ENCODE measurements at regions not wholly inside any gene's neighbourhood (a gene's known extent, or its start where the extent isn't known, plus 50 kb on each side); places are given as distances from the start of the nearest gene placed in this dataset.

DNA sequence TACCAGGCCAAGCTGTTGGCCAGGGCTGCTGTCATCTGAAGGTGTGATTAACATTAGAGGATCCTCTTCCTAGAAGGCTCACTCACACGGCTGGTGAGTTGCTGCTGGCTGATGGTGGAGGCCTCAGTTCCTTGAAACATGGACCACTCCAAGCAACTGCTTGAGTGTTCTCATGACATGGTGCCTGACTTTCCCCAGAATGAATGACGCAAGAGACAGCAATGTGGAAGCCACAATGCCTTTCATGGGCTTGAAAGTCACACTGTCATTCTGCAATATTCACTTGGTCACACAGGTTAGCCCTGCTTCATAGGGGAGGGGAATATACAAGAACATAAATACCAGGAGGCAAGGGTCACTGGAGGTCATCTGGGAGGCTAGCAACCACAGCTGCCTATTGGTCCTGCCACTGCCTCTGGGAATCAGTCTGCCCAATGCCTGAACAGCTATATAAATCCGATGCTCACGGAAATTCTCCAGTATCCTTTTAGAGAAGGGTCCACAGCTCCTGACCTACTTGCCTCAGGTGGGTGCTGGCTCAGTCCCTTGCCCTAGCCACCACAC is 97.1 kb upstream of the MAML3 start:
- no peak for DNase-seq (ENCODE audit: low read depth in 4 of 4, low spot score in 3 of 4)

DNA sequence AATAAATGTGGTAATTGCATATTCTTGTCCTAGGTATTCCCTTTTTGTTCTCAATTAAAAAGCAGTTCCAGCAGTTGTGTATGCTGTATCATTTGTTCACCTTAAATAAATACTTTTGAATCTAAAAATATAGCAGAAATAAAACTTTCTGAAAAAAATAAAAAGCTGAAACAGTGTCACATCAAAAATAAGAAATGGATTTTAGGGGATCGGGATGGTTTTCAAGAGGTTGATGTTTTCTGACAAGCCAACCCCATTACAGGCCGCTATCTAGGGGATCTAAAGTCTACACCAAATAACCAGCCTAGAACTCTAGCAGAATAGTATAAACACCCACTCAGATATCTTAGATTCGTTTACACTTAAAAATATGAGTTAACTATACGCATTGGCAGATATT is 95.4 kb upstream of the MAML3 start:
- DNase-seq (ENCODE audit: low read depth in 4 of 4, low spot score in 3 of 4): no peak

DNA sequence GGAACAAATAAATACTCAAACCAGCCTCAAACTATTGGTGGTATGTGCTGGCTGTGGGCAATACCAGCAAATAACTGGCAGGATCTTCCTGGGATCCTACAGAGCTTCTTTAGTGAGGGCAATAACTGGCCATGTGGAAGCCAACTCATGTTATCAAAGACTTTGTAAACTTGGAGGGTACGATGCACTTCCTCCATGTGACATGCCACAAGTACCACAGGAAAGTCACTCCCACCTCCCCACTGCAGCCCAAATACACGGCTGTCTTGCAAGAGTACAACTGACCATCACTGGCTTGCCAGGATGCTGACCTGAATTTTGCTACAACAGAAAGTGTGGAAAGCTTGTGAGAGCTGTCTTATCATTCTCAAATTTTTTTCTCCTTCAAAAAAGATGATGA is 93.3 kb upstream of the MAML3 start:
- DNase-seq (ENCODE audit: low read depth in 4 of 4, low spot score in 3 of 4): no peak

DNA sequence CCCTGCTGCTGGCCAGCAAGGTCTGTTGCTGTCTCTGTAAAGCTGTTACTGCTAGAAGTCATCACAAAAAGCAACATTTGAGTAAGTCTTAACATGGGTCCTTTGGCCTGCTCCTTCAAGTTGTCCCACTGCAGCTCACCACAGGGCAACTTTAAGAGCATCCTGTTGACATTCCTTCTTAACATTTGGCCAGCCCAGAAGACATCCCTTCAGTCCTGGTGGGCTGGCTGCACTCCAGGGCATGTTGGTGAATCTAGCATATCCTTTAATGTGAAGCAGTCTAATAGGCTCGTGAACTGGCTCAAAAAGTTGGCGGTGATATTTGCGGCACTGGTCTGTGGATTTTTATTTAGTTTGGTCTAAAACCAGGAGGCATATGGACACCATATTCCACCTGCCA is 92.2 kb upstream of the MAML3 start:
- DNase-seq (ENCODE audit: low read depth in 4 of 4, low spot score in 3 of 4): no peak

DNA sequence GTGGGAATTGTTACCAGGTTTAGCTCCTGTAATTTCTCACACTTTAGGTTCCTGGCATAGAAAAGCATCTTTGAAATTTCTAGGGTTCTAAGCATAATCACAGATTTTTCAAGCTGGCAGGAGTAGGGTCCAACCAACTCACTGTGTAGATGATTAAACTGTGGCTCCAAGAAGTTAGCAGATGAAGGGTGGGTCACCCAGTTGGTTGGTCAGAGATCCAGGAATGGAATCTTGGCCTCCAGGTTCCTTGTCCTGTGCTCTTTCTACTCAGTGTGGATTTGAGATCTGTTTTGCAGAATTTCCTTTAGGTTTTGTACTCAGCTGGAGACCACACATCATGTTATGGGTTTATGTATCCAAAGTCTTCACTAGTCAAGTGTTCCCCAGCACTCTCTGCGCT is 90.3 kb upstream of the MAML3 start:
- DNase-seq (ENCODE audit: low read depth in 4 of 4, low spot score in 3 of 4): no peak

DNA sequence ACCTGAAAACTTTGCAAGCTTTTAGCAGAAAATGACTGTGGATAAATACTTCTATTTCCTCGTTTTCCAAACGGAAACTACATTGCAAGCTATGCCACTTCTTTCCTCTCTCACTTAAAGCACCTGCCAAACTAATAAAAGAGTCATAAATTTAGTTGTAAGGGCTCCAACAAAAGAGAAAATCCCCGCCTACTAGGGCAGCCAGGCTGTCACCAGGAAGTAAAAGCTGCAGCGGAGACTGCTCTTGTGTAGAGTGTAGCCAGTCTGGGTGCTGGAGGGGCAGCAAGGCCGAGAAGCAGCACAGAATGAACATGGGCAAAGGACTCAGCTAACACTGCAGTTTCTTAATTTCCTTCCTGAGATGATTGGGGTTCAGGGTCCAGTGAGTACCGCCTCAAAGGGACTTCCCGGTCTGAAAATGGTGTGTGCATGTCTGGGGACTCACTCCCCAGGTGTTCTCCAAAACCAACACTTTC is 89.3 kb upstream of the MAML3 start:
- no peak for DNase-seq (ENCODE audit: low read depth in 4 of 4, low spot score in 3 of 4)

DNA sequence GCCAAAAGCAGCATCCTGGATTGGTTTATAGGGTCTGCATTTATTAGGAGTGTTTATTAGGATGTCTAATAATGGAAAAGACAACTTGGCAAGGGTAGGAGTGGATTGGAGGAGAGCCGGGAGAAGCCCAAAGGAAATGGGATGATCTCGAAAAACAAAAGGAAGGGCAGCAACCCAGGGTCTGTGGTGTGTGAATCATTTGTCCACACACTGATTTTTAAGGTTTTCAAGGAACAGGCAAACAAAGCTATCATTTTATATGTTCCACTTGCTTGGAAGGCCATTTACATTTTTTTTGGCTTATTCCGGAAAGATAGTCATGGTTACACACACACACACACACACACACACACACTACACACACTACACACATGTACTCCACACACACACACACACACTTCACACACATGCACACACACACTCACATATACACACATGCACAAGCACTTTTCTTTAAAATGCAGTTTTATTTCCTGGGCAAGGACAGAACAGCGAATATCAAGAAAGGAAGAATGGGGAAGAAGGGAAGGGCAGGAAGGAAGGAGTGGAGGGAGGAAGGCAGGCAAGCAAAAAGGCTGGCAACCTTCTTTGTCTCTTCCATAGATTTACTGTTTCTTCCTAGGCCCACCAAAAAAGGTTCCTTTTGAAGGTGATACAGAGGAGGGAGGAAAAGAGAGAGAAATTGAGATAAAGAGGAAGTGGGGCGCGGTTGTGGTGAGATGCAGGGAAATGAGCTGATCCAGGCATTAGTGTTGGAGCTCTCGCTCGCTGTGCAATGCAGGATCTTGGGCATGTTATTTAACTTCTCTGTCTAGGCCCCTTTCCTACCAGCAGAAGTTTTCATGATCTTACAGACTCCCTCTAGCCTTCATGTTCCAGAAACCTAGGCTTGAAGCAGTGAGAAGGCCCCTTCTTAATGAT is 88.6 kb upstream of the MAML3 start:
- no peak for DNase-seq (ENCODE audit: low read depth in 4 of 4, low spot score in 3 of 4)

DNA sequence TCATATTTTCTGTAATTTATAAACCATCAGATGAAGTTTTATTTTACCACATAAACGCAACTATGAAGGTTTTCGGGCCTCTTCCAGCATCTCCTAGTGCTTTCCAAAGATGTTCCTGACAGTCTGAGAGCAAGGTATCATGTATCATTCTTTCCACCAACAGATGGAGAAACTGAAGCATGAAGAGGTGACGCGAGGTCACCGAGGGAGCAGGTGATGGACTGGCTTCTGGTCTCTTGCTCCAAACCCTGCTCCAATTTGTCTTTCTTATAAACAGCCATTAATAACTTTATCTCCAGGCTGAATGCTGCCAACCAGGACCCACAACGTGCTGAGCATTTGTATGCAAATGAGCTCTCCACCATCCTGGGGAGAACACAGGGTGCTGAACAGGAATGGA is 86.3 kb upstream of the MAML3 start:
- DNase-seq (ENCODE audit: low read depth in 4 of 4, low spot score in 3 of 4): no peak

DNA sequence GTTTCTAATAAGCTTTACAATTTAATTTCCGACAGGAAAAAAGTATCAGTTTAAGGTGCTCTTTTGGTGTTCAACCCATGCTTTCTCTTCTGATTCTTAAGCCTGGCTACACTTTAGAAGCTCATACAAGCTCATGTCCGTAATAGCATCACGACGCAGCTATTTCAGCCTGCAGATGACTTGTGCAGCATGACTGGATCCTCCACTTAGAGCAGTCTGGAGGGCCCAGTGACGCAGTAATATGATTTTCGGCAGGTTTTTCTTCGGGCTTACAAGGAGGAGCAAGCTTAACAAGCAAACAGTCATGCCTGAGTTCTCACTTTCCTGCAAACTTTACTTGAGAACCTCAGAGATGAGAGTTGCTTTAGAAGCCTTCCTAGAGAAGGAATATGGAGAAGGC is 85.3 kb upstream of the MAML3 start:
- DNase-seq (ENCODE audit: low read depth in 4 of 4, low spot score in 3 of 4): no peak

DNA sequence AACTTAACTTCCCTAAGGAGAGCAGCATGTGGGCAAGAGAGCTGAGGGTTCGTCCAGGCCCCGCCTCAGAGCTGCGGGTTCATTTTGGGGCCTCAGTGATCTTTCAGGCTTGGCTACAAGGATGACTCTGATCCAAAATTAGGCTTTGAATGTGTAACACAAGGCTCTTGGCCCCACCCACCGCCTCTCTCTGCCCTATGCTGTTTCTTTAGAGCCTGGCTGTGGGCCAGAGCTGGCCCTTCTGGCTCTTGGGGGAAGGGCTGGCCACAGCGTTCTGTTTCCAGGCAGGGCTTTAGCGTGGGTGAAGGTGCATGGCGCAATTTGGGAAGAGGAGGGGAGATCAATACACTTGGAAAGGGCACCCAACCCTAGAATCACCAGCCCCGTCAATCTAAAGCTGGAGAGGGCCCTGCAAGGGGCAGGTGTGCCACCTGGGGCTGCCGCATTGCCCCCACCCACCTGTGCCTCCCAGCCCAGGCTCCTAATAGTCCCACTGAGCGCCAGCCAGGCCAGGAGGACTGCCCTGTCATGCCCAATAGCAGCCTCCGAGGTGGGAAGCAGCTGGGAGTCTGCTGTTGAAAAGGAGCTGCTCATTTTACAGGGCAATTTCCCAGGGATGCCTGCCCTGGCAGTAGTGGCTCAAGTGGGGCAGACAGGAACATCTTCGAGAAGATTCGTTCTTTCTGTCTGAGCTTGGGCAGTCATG is 84.5 kb upstream of the MAML3 start:
- no peak for DNase-seq (ENCODE audit: low read depth in 4 of 4, low spot score in 3 of 4)

DNA sequence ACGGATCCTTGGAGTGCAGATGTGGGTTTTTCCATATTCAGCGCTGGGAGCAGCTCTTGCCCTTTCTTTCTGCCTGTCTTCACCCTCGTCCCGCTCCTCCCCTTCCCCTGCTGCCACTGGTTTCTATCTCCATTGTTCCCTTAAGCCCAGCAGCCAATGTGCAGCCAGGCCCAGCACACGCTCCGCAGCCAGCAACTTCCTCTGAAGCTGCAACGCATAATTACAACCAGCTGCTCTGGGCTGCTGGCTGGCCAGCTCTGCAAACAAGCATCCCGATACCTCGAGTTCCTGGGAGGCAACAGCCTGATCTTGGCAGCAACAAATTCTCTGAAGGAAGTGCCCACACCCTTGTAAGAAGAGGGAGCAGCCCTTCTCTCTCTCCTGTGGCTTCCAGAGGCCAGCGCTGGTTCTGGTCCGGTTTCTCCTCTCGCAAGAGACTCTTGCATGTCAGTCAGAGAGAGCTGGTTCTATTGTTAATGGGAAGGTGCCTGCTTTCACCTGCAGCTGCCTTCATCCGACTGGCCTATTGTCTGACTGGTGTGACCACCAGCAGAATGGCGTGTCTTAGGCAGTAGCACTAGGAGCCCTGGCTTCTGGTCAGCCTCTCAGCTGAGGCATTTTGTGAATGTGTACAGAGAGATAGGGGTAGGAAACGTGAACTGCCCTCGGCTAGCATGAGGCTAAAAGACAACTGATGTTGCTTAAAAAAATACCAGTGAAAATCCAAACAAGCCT is 83.8 kb upstream of the MAML3 start:
- peak in 2 of 4 donors; percentile 34 to 60 for DNase-seq (ENCODE audit: low read depth in 4 of 4, low spot score in 3 of 4)

DNA sequence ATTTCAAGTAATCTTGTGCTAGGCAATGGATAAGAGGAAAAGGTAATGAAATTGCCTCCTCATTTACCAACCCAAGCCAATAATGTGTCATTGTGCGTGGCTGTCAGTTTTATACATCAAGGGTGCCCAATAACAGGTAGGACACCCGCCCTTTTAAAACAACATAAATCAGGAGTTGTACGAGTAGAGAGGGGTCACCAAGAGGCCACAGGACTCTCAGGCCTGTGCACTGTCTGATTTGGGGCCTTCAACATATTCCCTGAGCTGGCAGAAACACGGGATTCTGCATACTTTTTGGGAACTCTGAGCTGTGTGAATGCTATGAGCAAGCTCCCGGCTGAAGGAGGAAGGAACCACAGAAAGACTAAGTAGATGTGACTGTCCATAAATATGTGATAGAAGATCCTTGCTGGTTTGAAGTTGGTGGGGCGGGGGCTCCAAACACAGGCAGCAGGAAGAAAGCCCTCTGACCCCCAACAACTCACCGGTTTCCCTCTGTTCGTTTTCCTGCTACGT is 82.7 kb upstream of the MAML3 start:
- DNase-seq (ENCODE audit: low read depth in 4 of 4, low spot score in 3 of 4): no peak

DNA sequence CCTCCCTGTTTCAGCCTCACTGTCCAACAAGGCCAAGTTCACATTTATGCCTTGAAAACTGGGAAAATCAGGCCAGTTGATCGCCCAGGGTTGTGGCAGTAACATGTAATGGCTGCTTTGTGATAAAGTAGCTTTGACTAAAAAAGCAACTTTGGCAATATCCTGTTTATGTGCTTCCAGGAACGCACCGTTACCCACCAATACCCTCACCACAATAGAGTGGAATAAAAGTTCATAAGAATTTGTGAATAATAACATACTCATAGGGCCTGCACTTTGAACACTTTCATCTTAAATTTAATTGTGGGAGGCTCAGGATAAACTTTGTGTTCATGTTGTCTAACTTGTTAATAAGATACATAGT is 80.7 kb upstream of the MAML3 start:
- no peak for DNase-seq (ENCODE audit: low read depth in 4 of 4, low spot score in 3 of 4)

DNA sequence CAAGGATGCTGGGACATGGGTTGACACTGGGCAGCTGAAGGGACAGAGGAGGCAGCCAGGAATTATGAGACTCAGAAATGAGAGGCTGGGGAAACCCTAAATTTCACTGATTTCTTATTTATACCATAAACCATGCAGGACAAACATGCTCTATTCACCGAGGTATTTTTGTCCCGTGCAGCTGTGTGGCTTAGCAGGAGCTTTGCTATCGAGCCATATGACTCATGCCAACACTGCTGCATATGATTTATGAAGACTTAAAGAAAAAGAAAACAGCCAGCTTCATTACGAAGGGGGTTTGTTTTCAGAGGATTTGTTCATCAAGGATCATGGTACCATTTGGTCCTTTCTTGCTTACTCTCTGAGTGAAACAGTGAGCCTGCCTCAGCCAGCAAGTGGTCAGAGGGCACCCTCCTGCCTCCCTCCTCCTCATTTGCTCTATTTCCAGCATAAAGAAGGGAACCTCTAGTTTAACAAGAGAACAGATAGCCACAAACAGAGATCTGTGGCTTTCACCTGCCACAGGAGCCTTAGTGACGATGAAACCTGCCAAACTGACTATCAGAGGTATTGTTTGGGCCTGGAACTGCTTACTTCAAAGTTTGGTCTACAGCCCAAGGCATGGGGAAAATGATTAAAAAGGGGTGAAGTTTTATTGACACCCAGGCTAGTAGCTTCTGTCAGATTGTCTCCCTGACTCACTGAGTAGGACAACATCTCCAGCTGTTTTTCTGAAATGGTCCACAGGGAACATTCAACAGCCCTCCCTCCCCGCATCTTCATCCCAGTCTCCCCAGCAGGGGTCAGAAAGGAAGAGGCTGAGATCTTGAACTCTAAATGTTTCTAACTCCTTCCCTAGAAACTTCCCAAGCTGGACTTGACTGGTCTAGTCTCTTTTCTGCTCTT is 80.1 kb upstream of the MAML3 start:
- DNase-seq (ENCODE audit: low read depth in 4 of 4, low spot score in 3 of 4): no peak

DNA sequence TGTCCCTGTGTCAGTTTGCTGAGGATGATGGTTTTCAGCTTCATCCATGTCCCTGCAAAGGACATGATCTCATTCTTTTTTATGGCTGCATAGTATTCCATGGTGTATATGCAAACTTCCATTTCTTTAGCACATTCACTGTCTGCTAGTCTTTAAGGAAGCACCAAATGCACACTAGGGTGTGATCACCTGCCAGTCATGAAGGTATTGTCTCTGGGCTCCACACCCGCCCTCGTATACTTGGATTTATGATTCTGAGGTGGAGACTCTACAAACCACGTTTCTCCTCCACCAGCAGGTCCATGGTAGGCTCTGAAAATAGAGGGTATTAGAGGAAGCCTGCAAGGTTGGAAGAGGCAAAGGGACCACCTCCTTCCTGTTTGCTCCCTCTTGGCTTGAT is 75.9 kb upstream of the MAML3 start:
- no peak for DNase-seq (ENCODE audit: low read depth in 4 of 4, low spot score in 3 of 4)

DNA sequence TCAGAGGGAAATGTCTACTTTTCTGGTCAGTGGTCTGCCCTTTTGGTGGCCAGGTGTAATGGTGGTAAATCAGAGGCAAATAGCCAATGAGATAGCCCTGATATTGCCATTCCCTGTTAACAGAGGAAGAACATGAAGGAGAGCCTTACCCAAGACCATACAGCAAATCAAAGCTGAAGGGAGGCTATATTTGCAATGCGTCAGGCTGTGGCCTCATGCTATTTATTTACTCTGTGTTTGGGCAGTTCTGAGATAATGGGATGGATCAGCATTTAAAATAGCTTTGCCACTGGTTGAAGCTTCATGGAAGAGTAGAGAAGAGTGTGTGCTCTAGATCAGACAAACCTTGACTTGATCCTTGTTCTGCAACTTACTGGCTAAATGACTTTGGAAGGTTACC is 73.3 kb upstream of the MAML3 start:
- no peak for DNase-seq (ENCODE audit: low read depth in 4 of 4, low spot score in 3 of 4)

DNA sequence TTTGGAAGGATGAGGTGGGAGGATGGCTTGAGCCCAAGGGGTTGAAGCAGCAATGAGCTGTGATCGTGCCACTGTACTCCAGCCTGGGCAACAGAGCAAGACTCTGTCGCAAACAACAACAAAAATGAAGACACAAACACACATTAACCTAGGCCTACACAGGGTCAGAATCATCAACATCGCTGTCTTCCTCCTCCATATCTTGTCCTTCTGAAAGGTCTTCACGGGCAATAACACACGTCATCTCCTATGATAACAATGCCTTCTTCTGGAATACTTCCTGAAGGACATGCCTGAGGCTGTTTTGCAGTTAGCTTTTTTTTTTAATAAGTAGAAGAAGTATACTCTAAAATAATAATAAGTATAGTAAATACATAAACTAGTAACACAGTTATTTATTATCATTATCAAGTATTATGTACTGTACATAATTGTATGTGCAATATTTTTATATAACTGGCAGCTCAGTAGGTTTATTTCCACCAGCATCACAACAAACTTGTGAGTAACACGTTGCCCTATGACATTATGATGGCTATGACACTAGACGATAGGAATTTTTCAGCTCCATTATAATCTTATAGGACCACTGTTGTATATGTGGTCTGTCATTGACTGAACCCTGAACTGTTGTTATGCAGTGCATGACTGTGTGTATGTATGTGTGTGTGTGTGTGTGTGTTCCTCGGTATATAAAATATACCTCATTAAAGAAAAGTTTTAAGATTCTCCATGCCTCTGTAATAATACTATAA is 69.2 kb upstream of the MAML3 start:
- no peak for DNase-seq (ENCODE audit: low read depth in 4 of 4, low spot score in 3 of 4)

DNA sequence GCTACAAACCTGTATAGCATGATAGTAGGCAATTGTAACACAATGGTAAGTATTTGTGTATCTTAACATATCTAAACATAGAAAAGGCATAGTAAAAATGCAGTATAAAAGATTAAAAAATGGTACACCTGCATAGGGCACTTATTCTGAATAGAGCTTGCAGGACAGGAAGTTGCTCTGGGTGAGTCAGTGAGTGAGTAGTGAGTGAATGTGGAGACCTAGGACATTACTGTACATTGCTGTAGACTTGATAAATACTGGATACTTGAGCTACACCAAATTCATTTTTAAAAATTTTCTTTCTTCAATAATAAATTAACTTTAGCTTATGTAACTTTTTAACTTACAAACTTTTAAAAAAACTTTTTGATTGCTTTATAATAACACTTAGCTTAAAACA is 68.2 kb upstream of the MAML3 start:
- DNase-seq (ENCODE audit: low read depth in 4 of 4, low spot score in 3 of 4): no peak

DNA sequence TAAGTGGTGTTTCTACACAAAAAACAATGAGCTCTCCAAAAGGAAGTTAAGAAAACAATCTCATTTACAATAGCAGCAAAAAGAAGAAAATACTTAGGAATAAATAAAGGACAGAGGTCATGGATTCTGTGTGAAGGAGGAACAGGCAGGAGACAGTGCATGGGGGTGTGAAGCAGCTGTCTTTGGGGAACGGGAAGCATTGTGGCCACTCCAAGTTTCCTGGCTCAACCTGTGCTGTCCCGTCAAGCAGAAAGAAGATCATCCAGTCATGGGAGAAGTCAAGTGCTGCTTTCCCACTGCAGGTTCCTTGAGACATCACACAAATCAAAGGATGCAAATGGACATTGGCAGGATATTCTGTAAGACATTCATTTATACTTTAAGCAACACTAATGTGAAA is 66.1 kb upstream of the MAML3 start:
- no peak for DNase-seq (ENCODE audit: low read depth in 4 of 4, low spot score in 3 of 4)
